Uterus (tissue), 2 donors: ENCODE measurements at regions not wholly inside any gene's neighbourhood (a gene's known extent, or its start where the extent isn't known, plus 50 kb on each side); places are given as distances from the start of the nearest gene placed in this dataset.

Source experiments
- POLR2A ChIP-seq, 2 donors: fragments of 450-650 bp; IDR thresholded peaks; one replicate each; pipeline ENCODE4 v1.6.1; 2016; ENCODE audit warnings: antibody characterized with exemption in 2 of 2, mild to moderate bottlenecking in 1 of 2, moderate library complexity in 1 of 2
- TF ChIP-seq, protein P1 (sequence below), 4 experiments: fragments of 200-600 bp in 2 of 4; fragments of 450-650 bp in 2 of 4; sonication (generic) in 2 of 4; IDR thresholded peaks; one replicate each; pipeline ENCODE4 v1.5.1; 2016 to 2019; ENCODE audit warnings: antibody characterized with exemption in 4 of 4, mild to moderate bottlenecking in 2 of 4, moderate library complexity in 1 of 4

DNA sequence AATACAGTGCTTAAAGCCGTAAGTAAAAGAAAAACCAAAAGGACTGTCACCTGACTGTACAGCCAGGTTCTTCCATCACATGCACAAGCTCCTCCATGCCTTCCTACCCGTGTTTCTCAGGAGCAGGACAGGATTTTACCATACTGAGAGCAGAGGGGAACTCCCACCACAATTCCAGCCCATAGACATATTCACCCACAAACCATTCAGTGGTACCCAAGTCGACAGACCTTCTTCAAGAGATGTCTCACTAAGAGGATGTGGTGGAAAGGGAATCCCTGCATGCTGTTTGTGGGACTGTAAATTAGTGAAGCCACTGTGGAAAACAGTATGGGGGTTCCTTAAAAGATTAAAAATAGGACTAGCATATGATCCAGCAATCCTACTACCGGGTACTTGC lies 66.9 kb upstream of the DOCK9 start:
- TF ChIP-seq POLR2A (IDR thresholded peaks at IDR 0.05) = no peak
- TF ChIP-seq, protein P1, sequence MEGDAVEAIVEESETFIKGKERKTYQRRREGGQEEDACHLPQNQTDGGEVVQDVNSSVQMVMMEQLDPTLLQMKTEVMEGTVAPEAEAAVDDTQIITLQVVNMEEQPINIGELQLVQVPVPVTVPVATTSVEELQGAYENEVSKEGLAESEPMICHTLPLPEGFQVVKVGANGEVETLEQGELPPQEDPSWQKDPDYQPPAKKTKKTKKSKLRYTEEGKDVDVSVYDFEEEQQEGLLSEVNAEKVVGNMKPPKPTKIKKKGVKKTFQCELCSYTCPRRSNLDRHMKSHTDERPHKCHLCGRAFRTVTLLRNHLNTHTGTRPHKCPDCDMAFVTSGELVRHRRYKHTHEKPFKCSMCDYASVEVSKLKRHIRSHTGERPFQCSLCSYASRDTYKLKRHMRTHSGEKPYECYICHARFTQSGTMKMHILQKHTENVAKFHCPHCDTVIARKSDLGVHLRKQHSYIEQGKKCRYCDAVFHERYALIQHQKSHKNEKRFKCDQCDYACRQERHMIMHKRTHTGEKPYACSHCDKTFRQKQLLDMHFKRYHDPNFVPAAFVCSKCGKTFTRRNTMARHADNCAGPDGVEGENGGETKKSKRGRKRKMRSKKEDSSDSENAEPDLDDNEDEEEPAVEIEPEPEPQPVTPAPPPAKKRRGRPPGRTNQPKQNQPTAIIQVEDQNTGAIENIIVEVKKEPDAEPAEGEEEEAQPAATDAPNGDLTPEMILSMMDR (IDR thresholded peaks at IDR 0.05) = no peak
